ENCODE measurements at regions not wholly inside any gene's neighbourhood (a gene's known extent, or its start where the extent isn't known, plus 50 kb on each side); places are given as distances from the start of the nearest gene placed in this dataset.

GRCh38 chr14:41302776-41303175 lies 303.9 kb upstream of the LRFN5 start:
- no peak for TF ChIP-seq CREB1 (CRISPR knock-in tag; IDR thresholded peaks at IDR 0.05; ENCODE audit: low read depth)
- no peak for TF ChIP-seq POLR2AphosphoS5 (IDR thresholded peaks at IDR 0.05; ENCODE audit: low read depth)
- TF ChIP-seq CTCF (conservative IDR thresholded peaks at IDR 0.05; ENCODE audit: low read depth in 2 of 2), result no peak
- TF ChIP-seq JUNB (IDR thresholded peaks at IDR 0.05; ENCODE audit: unreplicated experiment), result no peak
- no peak for TF ChIP-seq EZH2 (IDR thresholded peaks at IDR 0.05; ENCODE audit: low read depth, unreplicated experiment)
- no peak for TF ChIP-seq REST (IDR thresholded peaks at IDR 0.05; ENCODE audit: unreplicated experiment)
- TF ChIP-seq ZNF114 (CRISPR knock-in tag; IDR thresholded peaks at IDR 0.05), result no peak
- no peak for TF ChIP-seq EZH2phosphoT487 (IDR thresholded peaks at IDR 0.05; ENCODE audit: unreplicated experiment)
- no peak for TF ChIP-seq ETS1 (IDR thresholded peaks at IDR 0.05)
- TF ChIP-seq NANOG (IDR thresholded peaks at IDR 0.05; ENCODE audit: borderline replicate concordance), result no peak
- TF ChIP-seq ZNF331 (CRISPR knock-in tag; IDR thresholded peaks at IDR 0.05; ENCODE audit: low read depth), result no peak

All from GM23338 (cell line).